Lung microvascular endothelial cell (primary cell): ENCODE measurements at regions not wholly inside any gene's neighbourhood (a gene's known extent, or its start where the extent isn't known, plus 50 kb on each side); places are given as distances from the start of the nearest gene placed in this dataset.
"Not testable (repeated sequence)": the region's sequence is repeated elsewhere in the genome, so short reads cannot be mapped to it uniquely, and the experiment has no call there.

Source experiments
- DNase-seq, 2 donors: peaks; one replicate each; pipeline versions ENCODE4 v3.0.0 to v3.0.0-alpha.2; 2010; ENCODE audit warnings: low read depth in 2 of 2

DNA sequence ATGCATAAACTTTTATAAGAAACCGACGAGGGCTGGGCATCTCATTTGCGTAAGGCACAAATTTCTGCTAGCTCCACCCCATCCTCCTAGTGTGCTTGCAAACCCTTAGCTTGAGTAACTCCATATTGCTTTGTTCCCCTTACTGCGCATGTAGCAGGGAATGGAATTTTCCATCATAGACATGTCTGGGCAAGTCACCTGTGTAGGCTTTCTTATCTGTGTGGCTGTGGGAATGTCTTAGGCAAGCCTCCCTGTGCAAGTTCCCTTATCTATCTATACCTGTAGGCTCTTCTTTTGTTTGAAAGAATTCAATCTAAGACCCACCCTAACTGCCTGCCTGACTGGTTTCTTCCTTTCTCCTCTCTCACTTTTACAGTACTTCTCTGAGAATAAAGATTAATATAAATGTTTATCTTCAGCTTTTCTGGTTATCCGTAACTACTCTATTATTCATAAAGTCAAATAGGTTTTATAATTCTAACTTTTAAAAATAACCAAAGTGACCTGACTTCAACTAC lies 217.6 kb upstream of the FIGN start:
- no peak for DNase-seq

DNA sequence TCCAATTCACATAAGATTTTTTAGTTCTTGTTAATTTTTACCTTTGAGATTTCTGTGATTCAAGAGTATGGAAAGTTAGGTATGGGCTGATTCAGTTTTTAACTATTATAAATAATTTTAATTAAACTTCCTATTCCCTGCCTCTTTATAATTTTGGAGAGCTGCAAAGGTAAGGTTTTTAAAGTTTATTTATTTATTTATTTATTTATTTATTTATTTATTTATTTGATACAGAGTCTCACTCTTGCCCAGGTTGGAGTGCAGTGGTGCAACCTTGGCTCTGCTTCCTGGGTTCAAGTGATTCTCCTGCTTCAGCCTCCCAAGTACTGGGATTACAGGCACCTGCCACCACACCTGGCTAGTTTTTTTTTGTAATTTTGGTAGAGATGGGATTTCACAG lies 215.5 kb upstream of the FIGN start:
- no peak for DNase-seq

DNA sequence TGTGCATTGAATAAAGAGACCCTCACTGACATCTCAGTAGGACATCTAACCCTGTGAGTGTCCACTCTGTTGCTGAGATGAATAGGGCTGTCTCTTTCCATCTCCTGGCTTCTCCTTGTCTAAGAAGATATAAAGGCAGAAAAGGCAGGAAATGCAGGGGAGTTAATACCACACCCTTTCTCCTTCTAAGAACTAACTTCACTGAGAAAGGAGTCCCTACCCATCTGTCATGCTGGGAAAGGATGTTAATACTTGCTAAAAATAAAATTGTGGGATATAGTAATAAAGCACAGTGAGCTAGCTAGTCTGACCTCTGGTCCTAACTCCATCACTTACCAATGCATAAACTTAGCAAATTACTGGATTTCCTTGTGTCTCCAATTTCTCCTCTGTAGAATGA lies 213.9 kb upstream of the FIGN start:
- no peak for DNase-seq

DNA sequence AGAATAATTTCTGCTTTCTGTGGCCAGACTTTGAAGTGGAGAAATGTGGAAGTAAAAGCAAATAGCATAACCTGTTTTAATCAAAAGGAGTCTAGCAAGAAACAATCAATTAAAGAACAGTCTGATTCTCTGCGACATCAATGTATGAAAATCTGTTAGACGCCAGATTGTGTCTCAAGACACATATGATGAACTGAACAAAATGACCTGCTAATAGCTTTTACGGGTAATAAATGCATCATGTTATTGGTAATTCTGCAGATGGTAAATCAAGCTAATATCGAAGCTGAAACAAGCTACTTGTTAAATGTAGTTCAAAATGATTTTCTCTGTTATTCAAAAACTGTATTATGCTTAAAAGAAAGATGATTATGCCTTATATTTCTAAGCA lies 208.5 kb upstream of the FIGN start:
- no peak for DNase-seq

DNA sequence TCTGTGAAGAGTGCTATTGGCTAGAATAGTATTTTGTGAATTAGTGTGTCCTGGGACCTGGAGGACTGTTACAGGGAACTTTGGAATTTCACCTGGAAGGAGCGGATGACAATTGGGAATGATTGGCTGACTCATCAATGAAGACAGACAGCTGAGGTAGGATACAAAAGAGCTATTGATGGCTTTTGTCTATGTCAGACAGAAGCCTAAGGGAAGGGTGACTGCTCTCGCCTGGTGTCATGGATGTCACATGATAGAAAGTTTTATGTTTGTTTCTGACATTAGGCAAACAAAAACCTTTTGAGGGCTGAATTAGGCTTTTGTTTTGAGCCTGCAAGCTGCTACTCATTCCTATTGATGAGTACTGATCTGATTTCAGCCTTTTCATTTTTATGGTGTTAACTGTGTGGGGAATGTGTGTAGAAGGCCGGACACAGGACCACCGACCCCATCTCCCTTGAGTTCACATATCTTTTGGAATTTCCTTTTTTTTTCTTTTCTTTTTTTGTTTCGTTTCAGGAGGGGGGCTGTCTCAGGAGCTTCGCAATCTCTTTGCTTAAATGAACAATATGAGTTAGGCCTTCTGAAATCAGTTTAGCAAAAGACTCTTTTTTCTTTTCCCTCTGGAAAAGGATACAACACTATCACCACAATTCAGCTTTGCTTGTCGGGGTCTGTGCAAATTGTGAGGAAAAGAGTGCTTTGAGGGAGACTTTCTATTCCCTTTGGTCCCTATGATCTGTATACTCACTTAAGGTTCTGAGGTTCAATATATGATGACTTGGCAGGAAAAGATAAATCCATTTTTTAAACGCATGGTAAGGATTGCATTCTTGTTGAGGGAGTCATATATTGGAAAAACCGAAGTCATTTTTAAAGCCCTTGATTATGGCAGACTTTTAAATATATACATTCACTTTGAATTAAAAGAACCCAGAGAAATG lies 207.9 kb upstream of the FIGN start:
- DNase-seq = no peak

DNA sequence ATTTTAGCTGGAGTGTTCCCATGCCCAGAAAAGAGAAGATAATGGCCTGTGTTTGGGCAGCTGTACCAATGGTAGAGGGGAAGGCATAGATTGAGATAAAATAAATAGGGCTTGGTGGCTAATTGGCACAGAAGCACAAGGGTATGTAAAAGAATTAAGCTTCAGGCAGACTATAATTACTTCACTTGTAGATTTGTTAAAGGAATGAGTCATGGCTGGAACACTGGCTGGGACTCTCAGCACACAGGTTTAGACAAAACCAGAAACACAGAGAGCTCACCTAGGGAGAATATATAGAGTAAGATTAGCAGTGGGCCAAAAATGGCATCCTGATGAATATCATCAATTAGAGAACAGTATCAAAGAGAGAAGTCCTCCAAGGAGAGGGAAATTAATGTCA lies 198.3 kb upstream of the FIGN start:
- no peak for DNase-seq

DNA sequence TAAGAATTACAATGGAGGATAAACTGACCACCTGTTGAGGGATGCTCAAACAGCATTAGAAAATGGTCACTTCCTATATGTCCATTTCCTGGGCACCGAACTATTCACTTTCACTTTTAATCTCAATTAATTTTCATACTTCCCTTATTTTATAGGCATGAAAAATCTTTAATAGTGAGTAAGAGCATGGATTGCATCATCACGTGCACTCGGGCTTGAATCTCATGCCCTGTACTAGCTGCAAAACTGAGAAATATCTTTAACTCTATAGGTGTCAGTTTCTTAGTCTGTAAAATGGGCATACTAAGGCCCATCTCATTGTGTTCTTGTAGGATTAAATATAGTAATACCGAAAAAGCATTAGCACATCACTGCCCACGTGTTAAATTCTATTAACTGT lies 183.9 kb upstream of the FIGN start:
- DNase-seq = no peak

DNA sequence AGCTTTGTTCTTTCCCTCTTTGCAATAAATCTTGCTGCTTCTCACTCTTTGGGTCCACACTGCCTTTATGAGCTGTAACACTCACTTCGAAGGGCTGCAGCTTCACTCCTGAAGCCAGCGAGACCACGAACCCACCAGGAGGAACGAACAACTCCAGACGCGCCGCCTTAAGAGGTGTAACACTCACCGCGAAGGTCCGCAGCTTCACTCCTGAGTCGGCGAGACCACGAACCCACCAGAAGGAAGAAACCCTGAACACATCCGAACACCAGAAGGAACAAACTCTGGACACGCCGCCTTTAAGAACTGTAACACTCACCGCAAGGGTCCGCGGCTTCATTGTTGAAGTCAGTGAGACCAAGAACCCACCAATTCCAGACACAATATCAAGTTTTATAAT lies 178.7 kb upstream of the FIGN start:
- not testable (repeated sequence) for DNase-seq

DNA sequence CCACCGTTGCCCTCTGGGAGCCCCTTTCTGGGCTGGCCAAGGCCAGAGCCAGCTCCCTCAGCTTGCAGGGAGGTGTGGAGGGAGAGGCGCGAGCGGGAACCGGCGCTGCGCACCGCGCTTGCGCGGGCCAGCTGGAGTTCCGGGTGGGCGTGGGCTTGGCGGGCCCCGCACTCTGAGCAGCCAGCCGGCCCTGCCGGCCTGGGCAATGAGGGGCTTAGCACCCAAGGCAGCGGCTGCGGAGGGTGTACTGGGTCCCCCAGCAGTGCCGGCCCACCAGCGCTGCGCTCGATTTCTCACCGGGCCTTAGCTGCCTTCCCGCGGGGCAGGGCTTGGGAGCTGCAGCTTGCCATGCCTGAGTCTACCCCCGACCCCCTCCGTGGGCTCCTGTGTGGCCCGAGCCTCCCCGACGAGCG lies 177.7 kb upstream of the FIGN start:
- not testable (repeated sequence) for DNase-seq

DNA sequence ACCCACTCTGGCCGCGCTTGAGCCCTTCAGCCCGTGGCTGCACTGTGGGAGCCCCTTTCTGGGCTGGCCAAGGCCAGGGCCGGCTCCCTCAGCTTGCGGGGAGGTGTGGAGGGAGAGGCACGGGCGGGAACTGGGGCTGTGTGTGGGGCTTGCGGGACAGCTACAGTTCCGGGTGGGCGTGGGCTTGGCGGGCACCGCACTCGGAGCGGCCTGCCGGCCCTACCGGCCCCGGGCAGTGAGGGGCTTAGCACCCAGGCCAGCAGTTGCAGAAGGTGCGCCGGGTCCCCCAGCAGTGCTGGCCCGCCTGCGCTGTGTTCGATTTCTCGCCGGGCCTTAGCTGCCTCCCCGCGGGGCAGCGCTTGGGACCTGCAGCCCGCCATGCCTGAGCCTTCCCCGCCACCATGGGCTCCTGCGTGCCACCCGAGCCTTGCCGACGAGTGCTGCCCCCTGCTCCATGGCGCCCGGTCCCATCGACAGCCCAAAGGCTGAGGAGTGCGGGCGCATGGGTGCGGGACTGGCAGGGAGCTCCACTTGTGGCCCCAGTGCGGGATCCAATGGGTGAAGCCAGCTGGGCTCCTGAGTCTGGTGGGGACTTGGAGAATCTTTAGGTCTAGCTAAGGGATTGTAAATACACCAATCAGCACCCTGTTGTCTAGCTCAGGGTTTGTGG lies 173.7 kb upstream of the FIGN start:
- DNase-seq = no peak

DNA sequence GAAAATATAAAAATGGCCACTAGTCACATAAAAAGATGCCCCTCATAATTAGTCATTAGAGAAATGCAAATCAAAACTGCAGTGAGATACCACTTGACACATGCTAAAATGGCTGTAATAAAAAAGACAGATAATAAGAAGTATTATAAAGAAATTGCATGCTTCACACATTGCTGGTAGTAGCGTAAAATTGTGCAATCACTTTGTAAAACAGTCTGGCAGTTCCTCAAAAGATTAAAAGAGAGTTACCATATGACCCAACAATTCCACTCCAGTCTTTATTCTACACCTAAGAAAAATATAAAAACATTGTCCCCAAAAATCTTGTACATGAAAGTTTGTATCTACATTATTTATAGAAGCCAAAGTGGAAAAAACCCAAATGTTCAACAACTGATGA lies 170.6 kb upstream of the FIGN start:
- DNase-seq = no peak

DNA sequence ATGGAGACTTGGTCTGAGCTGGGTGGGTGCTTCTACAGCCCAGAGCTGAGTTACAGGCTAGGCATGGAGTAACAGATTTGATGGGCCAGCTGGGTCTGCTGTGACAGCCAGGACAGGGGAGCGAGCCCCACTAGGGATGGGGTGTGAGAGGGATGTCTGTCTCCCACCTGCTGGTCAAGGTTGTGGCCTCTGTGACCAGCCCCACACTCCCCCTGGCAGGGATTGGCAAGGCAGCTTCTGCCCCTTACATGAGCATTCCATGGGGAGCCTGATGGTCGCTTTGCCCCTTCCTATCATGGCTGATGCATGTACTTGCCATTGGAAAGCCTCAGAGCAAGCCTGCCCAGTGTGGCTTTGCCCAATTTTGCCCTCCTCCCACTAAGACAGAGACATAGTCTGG lies 162.0 kb upstream of the FIGN start:
- no peak for DNase-seq

DNA sequence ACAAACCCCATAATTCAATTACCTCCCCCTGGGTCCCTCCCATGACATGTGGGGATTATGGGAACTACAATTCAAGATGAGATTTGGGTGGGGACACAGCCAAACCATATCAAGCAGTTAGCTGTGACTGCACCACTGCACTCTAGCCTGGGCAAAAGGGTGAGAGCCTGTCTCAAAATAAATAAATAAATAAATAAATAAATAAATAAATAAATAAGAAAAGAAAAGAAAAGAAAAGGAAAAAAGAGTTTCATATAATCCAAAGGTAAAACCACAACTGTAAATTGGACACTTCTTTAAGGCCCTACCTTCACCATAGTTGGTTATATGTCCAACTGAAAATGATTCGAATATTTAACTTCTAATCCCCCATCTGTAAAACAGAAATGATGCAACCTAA lies 157.6 kb upstream of the FIGN start:
- not testable (repeated sequence) for DNase-seq

DNA sequence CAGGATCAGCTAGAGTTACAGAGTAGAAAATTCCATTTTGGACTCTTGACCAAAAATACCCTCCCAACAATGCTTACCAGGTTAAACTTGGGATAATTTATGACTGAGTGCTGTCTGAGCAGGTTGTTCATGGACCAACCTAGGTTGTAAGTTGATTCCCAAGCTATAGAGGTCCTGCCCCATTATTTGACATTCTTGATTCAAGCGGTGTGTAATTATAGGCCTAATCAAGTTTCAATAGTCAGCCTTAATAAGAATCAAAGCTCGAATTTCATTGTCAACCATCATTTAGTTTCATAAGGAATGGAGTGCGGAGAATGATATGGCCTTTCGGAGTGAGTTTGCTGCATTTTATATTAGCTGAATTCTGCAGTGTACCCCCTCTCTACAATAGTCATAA lies 152.8 kb upstream of the FIGN start:
- no peak for DNase-seq

DNA sequence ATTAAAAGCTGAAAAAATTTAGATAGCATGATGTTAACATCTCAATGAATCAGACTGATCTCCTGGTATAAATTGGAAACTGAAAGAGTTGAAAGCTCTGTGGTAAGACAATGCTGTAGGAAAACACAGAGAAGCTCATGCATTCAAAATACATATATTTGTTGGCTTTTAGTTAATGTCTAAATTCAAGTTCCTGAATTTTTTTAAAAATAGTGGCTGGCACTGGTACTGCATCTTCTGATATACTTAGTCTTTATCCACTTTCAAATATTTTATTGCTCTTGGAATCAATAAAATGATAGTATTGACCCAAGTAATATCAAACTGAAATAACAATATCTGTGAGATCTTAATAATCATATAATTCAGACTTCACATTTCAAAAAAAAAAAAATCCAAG lies 151.4 kb upstream of the FIGN start:
- no peak for DNase-seq

DNA sequence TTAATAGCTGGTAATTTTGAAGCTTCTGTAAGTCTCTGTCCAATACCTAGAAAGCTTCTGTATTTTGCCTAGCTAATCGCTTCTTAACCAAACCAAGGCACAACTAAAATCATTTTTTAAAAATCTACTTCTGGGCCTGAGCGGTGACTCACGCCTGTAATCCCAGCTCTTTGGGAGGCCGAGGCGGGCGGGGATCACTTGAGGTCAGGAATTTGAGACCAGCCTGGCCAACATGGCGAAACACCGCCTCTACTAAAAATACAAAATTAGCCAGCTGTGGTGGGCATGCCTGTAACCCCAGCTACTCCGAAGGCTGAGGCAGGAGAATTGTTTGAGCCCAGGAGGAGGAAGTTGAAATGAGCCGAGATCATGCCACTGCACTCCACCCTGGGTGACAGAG lies 148.6 kb upstream of the FIGN start:
- no peak for DNase-seq

DNA sequence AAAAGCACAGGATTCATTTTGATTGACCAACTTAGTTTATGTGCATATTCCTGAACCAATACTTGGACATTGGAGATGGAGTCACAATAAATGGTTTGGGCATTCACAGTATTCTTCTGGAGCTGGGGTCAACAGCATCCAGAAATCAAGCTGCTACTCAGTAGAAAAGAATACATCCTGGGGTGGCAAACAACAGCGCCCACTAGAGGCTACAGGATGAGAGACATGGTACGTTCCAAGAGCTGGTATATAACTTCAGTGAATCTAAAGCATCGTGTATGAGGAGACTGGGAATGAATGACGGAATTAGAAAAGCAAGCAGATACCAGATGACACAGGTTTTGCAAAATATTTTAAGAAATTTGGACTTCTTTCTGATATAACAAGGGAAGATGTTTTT lies 142.9 kb upstream of the FIGN start:
- DNase-seq = peak; percentile 15 to 27

DNA sequence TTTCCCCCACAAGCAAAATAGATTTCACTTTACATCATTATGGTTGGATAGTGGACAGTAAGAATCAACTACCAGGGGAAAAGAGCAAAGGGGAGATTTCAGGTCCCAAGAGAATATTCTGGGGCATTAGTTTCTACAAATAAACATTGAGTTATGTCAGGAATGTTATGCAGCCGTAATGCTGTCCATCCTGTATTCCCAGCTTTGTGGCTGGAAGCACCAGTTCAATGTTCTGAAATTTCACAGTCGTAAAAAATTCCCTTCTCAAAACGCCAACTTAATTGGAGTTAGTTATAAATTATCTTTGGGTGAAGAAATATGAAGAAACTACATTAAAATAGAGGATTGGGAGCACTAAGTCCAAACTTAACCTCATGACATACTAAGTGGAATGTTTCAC lies 141.5 kb upstream of the FIGN start:
- DNase-seq = peak in 1 of 2 donors; percentile 0

DNA sequence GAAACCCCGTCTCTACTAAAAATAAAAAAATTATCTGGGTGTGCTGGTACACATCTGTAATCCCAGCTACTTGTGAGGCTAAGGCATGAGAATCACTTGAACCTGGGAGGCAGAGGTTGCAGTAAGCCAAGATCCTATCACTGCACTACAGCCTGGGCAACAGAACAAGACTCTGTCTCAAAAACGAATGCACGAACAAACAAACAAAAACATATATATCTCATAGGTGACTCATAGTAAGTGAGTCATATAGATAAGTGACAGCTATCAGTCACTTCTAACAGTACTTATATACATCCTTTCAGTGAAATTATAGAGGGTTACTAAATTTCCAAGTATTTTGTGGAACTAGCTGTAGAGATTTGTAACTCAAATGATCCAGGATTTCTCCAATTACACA lies 127.3 kb upstream of the FIGN start:
- no peak for DNase-seq

DNA sequence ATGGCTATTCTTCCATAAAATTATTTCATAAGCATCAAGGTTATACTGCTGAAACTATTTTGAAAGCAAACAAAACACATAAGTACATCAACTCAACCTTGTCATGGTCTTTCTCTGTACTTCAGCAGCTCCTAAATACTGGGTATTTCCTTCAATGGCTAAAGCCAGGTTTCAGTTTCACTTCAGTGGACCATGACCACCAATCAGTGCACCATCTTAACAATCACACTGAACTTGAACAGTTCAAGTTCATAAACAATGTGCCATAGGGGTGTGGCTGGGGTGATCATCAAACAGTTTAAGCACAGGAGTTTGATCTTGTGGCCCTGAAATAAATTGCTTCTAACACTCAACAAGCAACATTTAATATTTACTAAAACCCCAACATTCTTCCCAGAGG lies 124.1 kb upstream of the FIGN start:
- peak; percentile 0 to 6 for DNase-seq

DNA sequence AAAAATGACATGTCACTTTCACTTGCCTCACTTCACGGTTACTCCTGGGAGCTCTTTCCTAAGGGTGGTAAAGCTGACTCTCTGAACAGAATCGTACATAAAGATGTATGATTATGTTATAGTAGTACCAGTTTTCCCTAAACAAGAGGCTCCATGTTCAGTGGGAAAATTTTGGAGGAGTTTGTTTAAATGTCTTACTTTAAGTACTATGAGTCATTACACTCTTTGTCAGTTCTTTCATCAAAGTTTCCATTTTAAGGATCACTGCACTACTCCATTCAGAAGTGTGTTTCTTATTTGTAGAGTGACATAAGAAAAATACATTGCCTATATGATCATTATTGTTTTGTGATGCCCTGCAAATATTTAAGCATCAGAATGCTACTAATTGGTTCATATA lies 121.1 kb upstream of the FIGN start:
- no peak for DNase-seq

DNA sequence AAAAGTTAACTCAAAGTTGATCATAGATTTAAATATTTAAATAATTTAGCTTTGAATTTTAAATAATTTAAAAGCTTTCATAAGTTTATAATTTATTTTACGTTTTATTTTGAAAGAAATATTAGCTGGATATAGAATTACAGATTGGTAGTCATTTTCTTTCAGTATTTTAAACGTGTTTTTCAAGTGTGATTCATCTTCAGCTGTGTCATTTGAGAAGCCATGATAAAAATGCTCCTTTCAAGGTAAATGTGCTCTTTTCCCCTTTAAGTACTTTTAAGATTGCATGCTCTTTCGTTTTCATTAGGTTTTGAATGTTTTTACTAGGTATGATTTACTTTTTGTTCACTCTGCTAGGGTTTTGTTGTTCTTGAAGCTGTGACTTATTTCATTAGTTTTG lies 116.8 kb upstream of the FIGN start:
- DNase-seq = no peak
